ENCODE measurements at regions not wholly inside any gene's neighbourhood (a gene's known extent, or its start where the extent isn't known, plus 50 kb on each side); places are given as distances from the start of the nearest gene placed in this dataset.

- Histone ChIP-seq H3K27me3 (ENCODE audit: insufficient read depth, insufficient read length) (no peaks in the 10 kb centered on the region), H3K9ac (ENCODE audit: insufficient read length, low read depth) (no peak overlapping the region)
Measured at GRCh38 chr2:237196409-237196808, 110.7 kb downstream of the COPS8 start.

GRCh38 chr2:237196866-237197618 is 111.4 kb downstream of the COPS8 start:
- no peak overlapping the region for H3K9ac ChIP-seq (ENCODE audit: insufficient read length, low read depth)
- H3K4me3 ChIP-seq (ENCODE audit: insufficient read length, low read depth) = no peak overlapping the region
- no peak for DNase-seq (ENCODE audit: low read depth, low spot score)
- TF ChIP-seq SUZ12 (IDR thresholded peaks at IDR 0.05; ENCODE audit: extremely low read depth, insufficient read depth, insufficient read length) (no peak), ZNF274 (IDR thresholded peaks at IDR 0.05; ENCODE audit: low read depth, low read length) (no peak), YY1 (IDR thresholded peaks at IDR 0.05; ENCODE audit: insufficient read depth, insufficient read length) (no peak)
- peaks cover 15% of the 10 kb centered on the region; the same call in 1 of the 2 replicates for H3K9me3 ChIP-seq (ENCODE audit: insufficient read depth, low read length)
- H3K27me3 ChIP-seq (ENCODE audit: insufficient read depth, insufficient read length) = no peaks in the 10 kb centered on the region
- H3K4me1 ChIP-seq (ENCODE audit: insufficient read depth, insufficient read length) = peaks cover 24% of the 10 kb centered on the region
- H3K36me3 ChIP-seq (ENCODE audit: insufficient read depth, insufficient read length, low read length) = no peaks in the 10 kb centered on the region

More at GRCh38 chr2:237196409-237196808, 110.7 kb downstream of the COPS8 start:
- no peak for TF ChIP-seq SUZ12 (IDR thresholded peaks at IDR 0.05; ENCODE audit: extremely low read depth, insufficient read depth, insufficient read length)
- no peak for TF ChIP-seq YY1 (IDR thresholded peaks at IDR 0.05; ENCODE audit: insufficient read depth, insufficient read length)
- no peak for TF ChIP-seq ZNF274 (IDR thresholded peaks at IDR 0.05; ENCODE audit: low read depth, low read length)
- peaks cover 24% of the 10 kb centered on the region for H3K4me1 ChIP-seq (ENCODE audit: insufficient read depth, insufficient read length)
- no peak overlapping the region for H3K4me3 ChIP-seq (ENCODE audit: insufficient read length, low read depth)
- no peak for DNase-seq (ENCODE audit: low read depth, low spot score)
- H3K9me3 ChIP-seq (ENCODE audit: insufficient read depth, low read length) = peaks cover 15% of the 10 kb centered on the region; the same call in 1 of the 2 replicates
- no peaks in the 10 kb centered on the region for H3K36me3 ChIP-seq (ENCODE audit: insufficient read depth, insufficient read length, low read length)

- Histone ChIP-seq H3K9ac (ENCODE audit: insufficient read length, low read depth) (no peak overlapping the region), H3K4me1 (ENCODE audit: insufficient read depth, insufficient read length) (peaks cover 29% of the 10 kb centered on the region), H3K4me3 (ENCODE audit: insufficient read length, low read depth) (no peak overlapping the region), H3K27me3 (ENCODE audit: insufficient read depth, insufficient read length) (no peaks in the 10 kb centered on the region), H3K36me3 (ENCODE audit: insufficient read depth, insufficient read length, low read length) (no peaks in the 10 kb centered on the region), H3K9me3 (ENCODE audit: insufficient read depth, low read length) (peaks cover 15% of the 10 kb centered on the region; the same call in 1 of the 2 replicates)
- DNase-seq (ENCODE audit: low read depth, low spot score) = no peak
- TF ChIP-seq ZNF274 (IDR thresholded peaks at IDR 0.05; ENCODE audit: low read depth, low read length) = no peak
- no peak for TF ChIP-seq YY1 (IDR thresholded peaks at IDR 0.05; ENCODE audit: insufficient read depth, insufficient read length)
- TF ChIP-seq SUZ12 (IDR thresholded peaks at IDR 0.05; ENCODE audit: extremely low read depth, insufficient read depth, insufficient read length) = no peak
Measured at GRCh38 chr2:237198164-237198855, 112.6 kb downstream of the COPS8 start.

GRCh38 chr2:237199082-237199481 is 113.4 kb downstream of the COPS8 start:
- peaks cover 33% of the 10 kb centered on the region for H3K4me1 ChIP-seq (ENCODE audit: insufficient read depth, insufficient read length)
- H3K36me3 ChIP-seq (ENCODE audit: insufficient read depth, insufficient read length, low read length) = no peaks in the 10 kb centered on the region
- TF ChIP-seq SUZ12 (IDR thresholded peaks at IDR 0.05; ENCODE audit: extremely low read depth, insufficient read depth, insufficient read length) (no peak), YY1 (IDR thresholded peaks at IDR 0.05; ENCODE audit: insufficient read depth, insufficient read length) (no peak), ZNF274 (IDR thresholded peaks at IDR 0.05; ENCODE audit: low read depth, low read length) (no peak)
- no peaks in the 10 kb centered on the region for H3K27me3 ChIP-seq (ENCODE audit: insufficient read depth, insufficient read length)
- H3K9ac ChIP-seq (ENCODE audit: insufficient read length, low read depth) = no peak overlapping the region
- H3K9me3 ChIP-seq (ENCODE audit: insufficient read depth, low read length) = peaks cover 15% of the 10 kb centered on the region; the same call in 1 of the 2 replicates
- no peak overlapping the region for H3K4me3 ChIP-seq (ENCODE audit: insufficient read length, low read depth)
- no peak for DNase-seq (ENCODE audit: low read depth, low spot score)

GRCh38 chr2:237199577-237199976 is 113.9 kb downstream of the COPS8 start:
- H3K4me1 ChIP-seq (ENCODE audit: insufficient read depth, insufficient read length) = peaks cover 33% of the 10 kb centered on the region

GRCh38 chr2:237200462-237200861 is 114.8 kb downstream of the COPS8 start:
- H3K4me1 ChIP-seq (ENCODE audit: insufficient read depth, insufficient read length) = peaks cover 33% of the 10 kb centered on the region
- no peaks in the 10 kb centered on the region for H3K36me3 ChIP-seq (ENCODE audit: insufficient read depth, insufficient read length, low read length)

More at GRCh38 chr2:237199577-237199976, 113.9 kb downstream of the COPS8 start:
- H3K4me3 ChIP-seq (ENCODE audit: insufficient read length, low read depth) = no peak overlapping the region
- H3K9ac ChIP-seq (ENCODE audit: insufficient read length, low read depth) = no peak overlapping the region
- H3K36me3 ChIP-seq (ENCODE audit: insufficient read depth, insufficient read length, low read length) = no peaks in the 10 kb centered on the region
- H3K27me3 ChIP-seq (ENCODE audit: insufficient read depth, insufficient read length) = no peaks in the 10 kb centered on the region
- DNase-seq (ENCODE audit: low read depth, low spot score) = no peak
- H3K9me3 ChIP-seq (ENCODE audit: insufficient read depth, low read length) = peaks cover 15% of the 10 kb centered on the region; the same call in 1 of the 2 replicates
- TF ChIP-seq SUZ12 (IDR thresholded peaks at IDR 0.05; ENCODE audit: extremely low read depth, insufficient read depth, insufficient read length) (no peak), ZNF274 (IDR thresholded peaks at IDR 0.05; ENCODE audit: low read depth, low read length) (no peak), YY1 (IDR thresholded peaks at IDR 0.05; ENCODE audit: insufficient read depth, insufficient read length) (no peak)

More at GRCh38 chr2:237200462-237200861, 114.8 kb downstream of the COPS8 start:
- H3K9me3 ChIP-seq (ENCODE audit: insufficient read depth, low read length) = peaks cover 15% of the 10 kb centered on the region; the same call in 1 of the 2 replicates
- no peak overlapping the region for H3K4me3 ChIP-seq (ENCODE audit: insufficient read length, low read depth)
- H3K9ac ChIP-seq (ENCODE audit: insufficient read length, low read depth) = no peak overlapping the region
- no peaks in the 10 kb centered on the region for H3K27me3 ChIP-seq (ENCODE audit: insufficient read depth, insufficient read length)
- DNase-seq (ENCODE audit: low read depth, low spot score) = no peak
- no peak for TF ChIP-seq ZNF274 (IDR thresholded peaks at IDR 0.05; ENCODE audit: low read depth, low read length)
- TF ChIP-seq SUZ12 (IDR thresholded peaks at IDR 0.05; ENCODE audit: extremely low read depth, insufficient read depth, insufficient read length) = no peak
- no peak for TF ChIP-seq YY1 (IDR thresholded peaks at IDR 0.05; ENCODE audit: insufficient read depth, insufficient read length)

All from NT2/D1 (cell line).